Astrocyte (in vitro differentiated cells and primary cell): ENCODE measurements at regions not wholly inside any gene's neighbourhood (a gene's known extent, or its start where the extent isn't known, plus 50 kb on each side); places are given as distances from the start of the nearest gene placed in this dataset.

Experiments
- DNase-seq: peaks from one replicate; pipeline ENCODE4 v3.0.0-alpha.2; 2010; ENCODE audit warnings: low read depth
- FAIRE-seq: peaks from 2 replicates; lab custom pipeline; 2011; peaks lifted over from hg19 to GRCh38; lab: Jason Lieb, UNC
- H2AFZ ChIP-seq: 2 replicates; pipeline ENCODE4 v1.6.0; 2012; ENCODE audit warnings: low read depth, low read length, inconsistent platforms
- H3K27ac ChIP-seq: 2 replicates; pipeline ENCODE4 v1.5.1; 2011; ENCODE audit warnings: low read depth, low read length, inconsistent platforms
- H3K27me3 ChIP-seq: 2 replicates; pipeline ENCODE4 v1.6.0; 2011; ENCODE audit warnings: low read length, inconsistent platforms; ENCODE audit not compliant: insufficient read depth
- H3K36me3 ChIP-seq: 2 replicates; pipeline ENCODE4 v1.5.1; 2011; ENCODE audit warnings: low read length, inconsistent platforms; ENCODE audit not compliant: insufficient read depth
- H3K4me1 ChIP-seq: 2 replicates; pipeline ENCODE4 v1.5.1; 2011; ENCODE audit warnings: low read length, inconsistent platforms; ENCODE audit not compliant: insufficient read depth
- H3K4me2 ChIP-seq: 2 replicates; pipeline ENCODE4 v1.6.0; 2012; ENCODE audit warnings: low read length, inconsistent platforms
- H3K4me3 ChIP-seq: 2 replicates; pipeline ENCODE4 v1.5.1; 2011; ENCODE audit warnings: low read depth, mild to moderate bottlenecking, low read length, inconsistent platforms; ENCODE audit not compliant: insufficient read depth
- H3K79me2 ChIP-seq: 2 replicates; pipeline ENCODE4 v1.6.0; 2012; ENCODE audit warnings: mild to moderate bottlenecking, low read length, inconsistent platforms; ENCODE audit not compliant: insufficient read depth
- H3K9ac ChIP-seq: 2 replicates; pipeline ENCODE4 v1.6.0; 2012; ENCODE audit warnings: mild to moderate bottlenecking, low read length, inconsistent platforms
- H3K9me3 ChIP-seq: 2 replicates; pipeline ENCODE4 v1.5.1; 2012; ENCODE audit warnings: low read depth, mild to moderate bottlenecking, low read length, inconsistent platforms; ENCODE audit not compliant: insufficient read depth
- H4K20me1 ChIP-seq: 2 replicates; pipeline ENCODE4 v1.6.0; 2012; ENCODE audit warnings: low read length, inconsistent platforms; ENCODE audit not compliant: insufficient read depth
- H3K27ac Mint-ChIP-seq: one replicate; pipeline ENCODE4 v1.8.0; 2021; ENCODE audit warnings: mild to moderate bottlenecking, mixed read lengths; ENCODE audit not compliant: unreplicated experiment
- H3K27me3 Mint-ChIP-seq: one replicate; pipeline ENCODE4 v1.8.0; 2021; ENCODE audit warnings: low read depth, mixed read lengths; ENCODE audit not compliant: unreplicated experiment
- H3K36me3 Mint-ChIP-seq: one replicate; pipeline ENCODE4 v1.8.0; 2021; ENCODE audit warnings: low read depth, mixed read lengths; ENCODE audit not compliant: unreplicated experiment
- H3K4me1 Mint-ChIP-seq: one replicate; pipeline ENCODE4 v1.8.0; 2021; ENCODE audit warnings: low read depth, mixed read lengths; ENCODE audit not compliant: unreplicated experiment
- H3K4me3 Mint-ChIP-seq: one replicate; pipeline ENCODE4 v1.8.0; 2021; ENCODE audit warnings: mild to moderate bottlenecking, moderate library complexity, mixed read lengths; ENCODE audit not compliant: unreplicated experiment
- H3K9me3 Mint-ChIP-seq: one replicate; pipeline ENCODE4 v1.8.0; 2021; ENCODE audit warnings: mild to moderate bottlenecking, mixed read lengths; ENCODE audit not compliant: unreplicated experiment
- CTCF ChIP-seq: IDR thresholded peaks from 2 replicates; pipeline ENCODE4 v1.5.1; 2011; ENCODE audit warnings: low read depth, mild to moderate bottlenecking, inconsistent platforms, low read length, moderate library complexity; ENCODE audit not compliant: insufficient read depth
- EZH2 ChIP-seq: IDR thresholded peaks from 2 replicates; pipeline ENCODE4 v1.6.1; 2012; ENCODE audit warnings: mild to moderate bottlenecking, low read length, inconsistent platforms; ENCODE audit not compliant: insufficient read depth

GRCh38 chr4:3643518-3644433, 111.6 kb upstream of the LRPAP1 start:
- no peaks in the 10 kb centered on the region for H3K36me3 ChIP-seq
- H3K9me3 ChIP-seq: no peaks in the 10 kb centered on the region
- H3K27me3 ChIP-seq: peaks cover 3% of the 10 kb centered on the region
- H3K27ac ChIP-seq: no peak overlapping the region
- H3K9ac ChIP-seq: no peak overlapping the region
- H4K20me1 ChIP-seq: no peaks in the 10 kb centered on the region
- H3K4me3 ChIP-seq: no peak overlapping the region
- H3K79me2 ChIP-seq: no peaks in the 10 kb centered on the region
- FAIRE-seq: no peak
- Mint-ChIP-seq H3K9me3 (no peaks in the 10 kb centered on the region), H3K36me3 (peaks cover 1% of the 10 kb centered on the region), H3K4me1 (peaks cover 14% of the 10 kb centered on the region), H3K27me3 (peaks cover 36% of the 10 kb centered on the region), H3K27ac (peak overlapping the region; percentile 41), H3K4me3 (no peak overlapping the region)
- H3K4me1 ChIP-seq: no peaks in the 10 kb centered on the region
- TF ChIP-seq CTCF (no peak), EZH2 (no peak)
- H3K4me2 ChIP-seq: no peak overlapping the region
- no peak overlapping the region for H2AFZ ChIP-seq
- no peak for DNase-seq

GRCh38 chr4:3642806-3643517, 110.7 kb upstream of the LRPAP1 start:
- DNase-seq (no peak), FAIRE-seq (no peak)

More at GRCh38 chr4:3642806-3643517, 110.7 kb upstream of the LRPAP1 start:
- Mint-ChIP-seq H3K4me3 (no peak overlapping the region), H3K27me3 (peaks cover 29% of the 10 kb centered on the region), H3K27ac (no peak overlapping the region), H3K9me3 (no peaks in the 10 kb centered on the region), H3K4me1 (peaks cover 14% of the 10 kb centered on the region), H3K36me3 (peaks cover 1% of the 10 kb centered on the region)
- no peak overlapping the region for H3K27ac ChIP-seq
- H3K9ac ChIP-seq: no peak overlapping the region
- TF ChIP-seq EZH2 (no peak), CTCF (no peak)
- H3K27me3 ChIP-seq: peaks cover 3% of the 10 kb centered on the region
- H2AFZ ChIP-seq: no peak overlapping the region
- H3K79me2 ChIP-seq: no peaks in the 10 kb centered on the region
- no peaks in the 10 kb centered on the region for H3K9me3 ChIP-seq
- no peaks in the 10 kb centered on the region for H4K20me1 ChIP-seq
- no peak overlapping the region for H3K4me2 ChIP-seq
- H3K4me3 ChIP-seq: no peak overlapping the region
- H3K4me1 ChIP-seq: no peaks in the 10 kb centered on the region
- no peaks in the 10 kb centered on the region for H3K36me3 ChIP-seq
